DND-41 (cell line): ENCODE measurements at regions not wholly inside any gene's neighbourhood (a gene's known extent, or its start where the extent isn't known, plus 50 kb on each side); places are given as distances from the start of the nearest gene placed in this dataset.

ENCODE experiments used
- ATAC-seq: fragments of 200-7000 bp; cut with Tn5 transposase; 3 replicates; pipeline ENCODE4 v1.9.1; 2021; ENCODE audit warnings: low read depth; ENCODE audit not compliant: insufficient read depth
- DNase-seq: peaks from one replicate; pipeline ENCODE4 v3.0.0-alpha.2; 2020
- H2AFZ ChIP-seq: 2 replicates; pipeline ENCODE4 v1.6.0; 2012; ENCODE audit warnings: low read depth, low read length
- H3K27ac ChIP-seq: 2 replicates; pipeline ENCODE4 v1.5.1; 2012; ENCODE audit warnings: low read length, inconsistent platforms
- H3K27me3 ChIP-seq: fragments of 200-600 bp; sonication (generic); 2 replicates; pipeline ENCODE4 v1.6.0; 2012; ENCODE audit warnings: low read length, mild to moderate bottlenecking, inconsistent platforms; ENCODE audit not compliant: insufficient read depth, poor library complexity
- H3K36me3 ChIP-seq: 2 replicates; pipeline ENCODE4 v1.5.1; 2012; ENCODE audit warnings: low read length, inconsistent platforms; ENCODE audit not compliant: insufficient read depth
- H3K4me1 ChIP-seq: 2 replicates; pipeline ENCODE4 v1.5.1; 2012; ENCODE audit warnings: mild to moderate bottlenecking, low read length; ENCODE audit not compliant: insufficient read depth
- H3K4me2 ChIP-seq: 2 replicates; pipeline ENCODE4 v1.6.0; 2012; ENCODE audit warnings: mild to moderate bottlenecking, moderate library complexity, low read length, inconsistent platforms; ENCODE audit not compliant: insufficient read depth
- H3K4me3 ChIP-seq, 2 experiments: fragments of 200-600 bp in 1 of 2; shearing (Covaris generic) in 1 of 2; 2 replicates each; pipeline ENCODE4 v1.5.1; 2012 to 2016; ENCODE audit warnings: inconsistent platforms in 2 of 2, low read length in 2 of 2, mild to moderate bottlenecking in 2 of 2, low read depth in 1 of 2, moderate library complexity in 1 of 2
- H3K79me2 ChIP-seq: 2 replicates; pipeline ENCODE4 v1.6.0; 2012; ENCODE audit warnings: low read length, inconsistent platforms; ENCODE audit not compliant: insufficient read depth
- H3K9ac ChIP-seq: 2 replicates; pipeline ENCODE4 v1.6.0; 2012; ENCODE audit warnings: low read depth, mild to moderate bottlenecking, inconsistent platforms, low read length, moderate library complexity
- H3K9me3 ChIP-seq: 2 replicates; pipeline ENCODE4 v1.5.1; 2012; ENCODE audit warnings: low read length, moderate library complexity, mild to moderate bottlenecking, inconsistent platforms; ENCODE audit not compliant: insufficient read depth, severe bottlenecking
- H4K20me1 ChIP-seq: 2 replicates; pipeline ENCODE4 v1.6.0; 2012; ENCODE audit warnings: low read length; ENCODE audit not compliant: insufficient read depth
- EZH2 ChIP-seq: IDR thresholded peaks from 3 replicates; pipeline ENCODE4 v1.6.1; 2012; ENCODE audit warnings: borderline replicate concordance, low read depth, mild to moderate bottlenecking, moderate library complexity, low read length, inconsistent platforms; ENCODE audit not compliant: severe bottlenecking
- TF ChIP-seq, protein P1 (sequence below): IDR thresholded peaks from 2 replicates; pipeline ENCODE4 v1.5.1; 2012; ENCODE audit warnings: borderline replicate concordance, low read length, moderate library complexity, mild to moderate bottlenecking; ENCODE audit not compliant: poor library complexity, severe bottlenecking; ENCODE audit errors: extremely low read depth

DNA sequence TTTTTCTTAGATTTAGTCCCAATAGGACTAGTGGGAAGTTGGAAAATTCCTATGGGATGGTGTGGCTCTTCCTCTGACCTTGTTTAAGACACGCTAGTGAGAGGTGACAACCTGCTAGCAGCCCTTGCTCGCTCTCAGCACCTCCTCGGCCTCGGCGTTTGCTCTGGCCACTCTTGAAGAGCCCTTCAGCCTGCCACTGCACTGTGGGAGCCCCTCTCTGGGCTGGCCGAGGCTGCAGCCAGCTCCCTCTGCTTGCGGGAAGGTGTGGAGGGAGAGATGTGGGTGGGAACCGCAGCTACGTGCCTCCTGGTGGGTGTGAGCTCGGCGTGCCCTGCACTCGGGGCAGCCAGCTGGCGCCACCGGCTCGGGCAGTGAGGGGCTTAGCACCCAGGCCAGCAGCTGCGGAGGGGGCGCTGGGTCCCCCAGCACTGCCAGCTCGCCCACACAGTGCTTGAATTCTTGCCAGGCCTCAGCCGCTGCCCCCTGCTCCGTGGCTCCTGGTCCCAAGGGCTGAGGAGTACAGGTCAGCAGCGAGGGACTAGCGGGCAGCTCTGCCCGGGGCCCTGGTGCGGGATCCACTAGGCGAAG lies 254.5 kb upstream of the ANKRD55 start:
- H3K9ac ChIP-seq: no peak overlapping the region
- no peak overlapping the region for H3K27ac ChIP-seq
- H3K36me3 ChIP-seq: no peaks in the 10 kb centered on the region
- H3K4me1 ChIP-seq: no peaks in the 10 kb centered on the region
- H3K4me2 ChIP-seq: no peak overlapping the region
- no peak overlapping the region for H2AFZ ChIP-seq
- ATAC-seq (no peak), DNase-seq (no peak)
- H3K4me3 ChIP-seq: no peak overlapping the region
- H4K20me1 ChIP-seq: no peaks in the 10 kb centered on the region
- no peaks in the 10 kb centered on the region for H3K79me2 ChIP-seq
- no peak for TF ChIP-seq EZH2
- TF ChIP-seq, protein P1, sequence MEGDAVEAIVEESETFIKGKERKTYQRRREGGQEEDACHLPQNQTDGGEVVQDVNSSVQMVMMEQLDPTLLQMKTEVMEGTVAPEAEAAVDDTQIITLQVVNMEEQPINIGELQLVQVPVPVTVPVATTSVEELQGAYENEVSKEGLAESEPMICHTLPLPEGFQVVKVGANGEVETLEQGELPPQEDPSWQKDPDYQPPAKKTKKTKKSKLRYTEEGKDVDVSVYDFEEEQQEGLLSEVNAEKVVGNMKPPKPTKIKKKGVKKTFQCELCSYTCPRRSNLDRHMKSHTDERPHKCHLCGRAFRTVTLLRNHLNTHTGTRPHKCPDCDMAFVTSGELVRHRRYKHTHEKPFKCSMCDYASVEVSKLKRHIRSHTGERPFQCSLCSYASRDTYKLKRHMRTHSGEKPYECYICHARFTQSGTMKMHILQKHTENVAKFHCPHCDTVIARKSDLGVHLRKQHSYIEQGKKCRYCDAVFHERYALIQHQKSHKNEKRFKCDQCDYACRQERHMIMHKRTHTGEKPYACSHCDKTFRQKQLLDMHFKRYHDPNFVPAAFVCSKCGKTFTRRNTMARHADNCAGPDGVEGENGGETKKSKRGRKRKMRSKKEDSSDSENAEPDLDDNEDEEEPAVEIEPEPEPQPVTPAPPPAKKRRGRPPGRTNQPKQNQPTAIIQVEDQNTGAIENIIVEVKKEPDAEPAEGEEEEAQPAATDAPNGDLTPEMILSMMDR: no peak
- H3K9me3 ChIP-seq: no peaks in the 10 kb centered on the region
- H3K27me3 ChIP-seq: peaks cover 3% of the 10 kb centered on the region

DNA sequence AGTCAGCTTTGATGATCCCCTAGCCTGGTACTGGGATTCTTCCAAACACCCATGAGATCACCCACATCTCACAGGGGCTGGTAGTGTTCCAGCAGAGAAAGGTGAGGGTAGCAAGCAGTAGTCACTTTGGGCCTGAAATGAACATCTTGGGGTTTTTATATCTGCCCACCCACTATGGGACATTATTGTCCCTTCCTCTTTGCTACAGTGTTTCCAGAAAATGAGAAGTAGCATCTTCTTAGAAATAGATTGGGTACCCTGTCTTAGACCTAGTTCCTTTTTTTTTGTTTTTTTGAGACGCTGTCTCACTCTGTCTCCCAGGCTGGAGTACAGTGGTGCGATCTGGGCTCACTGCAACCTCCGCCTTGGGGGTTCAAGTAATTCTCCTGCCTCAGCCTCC lies 249.2 kb upstream of the ANKRD55 start:
- Histone ChIP-seq H3K27ac (no peak overlapping the region), H3K4me1 (no peaks in the 10 kb centered on the region), H2AFZ (no peak overlapping the region), H3K36me3 (no peaks in the 10 kb centered on the region), H4K20me1 (no peaks in the 10 kb centered on the region), H3K9ac (no peak overlapping the region), H3K4me3 (no peak overlapping the region), H3K9me3 (no peaks in the 10 kb centered on the region), H3K4me2 (no peak overlapping the region), H3K27me3 (peaks cover 19% of the 10 kb centered on the region), H3K79me2 (no peaks in the 10 kb centered on the region)
- no peak for TF ChIP-seq EZH2
- TF ChIP-seq, protein P1: no peak
- DNase-seq (no peak), ATAC-seq (no peak)

DNA sequence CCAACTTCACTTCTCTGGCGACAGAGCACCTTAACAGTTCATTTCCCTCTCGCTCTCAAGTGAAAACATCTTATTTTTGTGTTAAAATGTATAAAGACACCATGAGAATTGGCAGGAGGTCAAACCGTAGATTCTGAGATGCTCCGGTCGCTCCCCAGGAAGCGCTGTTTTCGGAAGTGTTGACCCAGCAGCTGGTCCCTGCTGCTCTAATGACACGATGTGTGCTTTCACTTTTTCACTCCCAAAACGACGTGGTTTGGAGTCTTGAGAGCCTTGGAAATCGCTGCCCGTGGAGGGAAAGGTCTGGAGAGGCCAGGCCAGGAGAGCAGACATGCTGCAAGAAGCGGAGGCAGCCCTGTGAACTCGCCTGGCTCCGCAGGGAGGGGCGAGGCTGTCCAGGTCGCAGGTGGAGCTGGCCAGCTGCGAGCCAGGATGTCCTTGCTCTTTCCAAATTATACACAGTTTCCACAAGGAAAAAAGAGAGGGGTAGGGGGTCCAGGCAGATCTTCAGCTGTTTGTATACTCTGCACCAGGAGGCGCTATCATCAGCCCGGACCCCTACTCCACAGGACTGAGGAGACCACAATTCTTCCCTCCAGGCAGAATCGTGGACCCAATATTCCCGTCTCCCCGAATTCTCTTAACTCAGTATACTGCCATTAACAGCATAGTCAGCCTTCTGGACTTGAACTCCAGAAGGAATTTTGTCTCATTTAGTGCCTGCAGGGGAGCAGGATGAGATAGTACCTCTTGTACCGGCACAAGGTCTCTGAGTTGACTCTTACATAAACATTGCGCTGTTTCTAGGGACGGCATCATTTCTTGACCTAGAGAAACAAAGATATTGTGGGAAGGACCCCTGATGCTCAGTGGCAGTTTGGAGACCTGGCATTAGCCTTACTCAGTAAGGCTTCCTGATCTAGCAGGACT lies 248.6 kb upstream of the ANKRD55 start:
- no peak overlapping the region for H3K27ac ChIP-seq
- ATAC-seq: no peak

More for the DNA sequence above, 248.6 kb upstream of the ANKRD55 start:
- Histone ChIP-seq H3K4me1 (no peaks in the 10 kb centered on the region), H2AFZ (no peak overlapping the region), H3K4me3 (no peak overlapping the region), H3K27me3 (peaks cover 19% of the 10 kb centered on the region), H3K4me2 (no peak overlapping the region; the same call in 1 of the 2 replicates), H3K79me2 (no peaks in the 10 kb centered on the region), H3K9me3 (no peaks in the 10 kb centered on the region), H3K9ac (no peak overlapping the region), H4K20me1 (no peaks in the 10 kb centered on the region), H3K36me3 (no peaks in the 10 kb centered on the region)
- TF ChIP-seq, protein P1: no peak
- TF ChIP-seq EZH2: no peak
- DNase-seq: no peak
